ENCODE measurements at regions not wholly inside any gene's neighbourhood (a gene's known extent, or its start where the extent isn't known, plus 50 kb on each side); places are given as distances from the start of the nearest gene placed in this dataset.

DNA sequence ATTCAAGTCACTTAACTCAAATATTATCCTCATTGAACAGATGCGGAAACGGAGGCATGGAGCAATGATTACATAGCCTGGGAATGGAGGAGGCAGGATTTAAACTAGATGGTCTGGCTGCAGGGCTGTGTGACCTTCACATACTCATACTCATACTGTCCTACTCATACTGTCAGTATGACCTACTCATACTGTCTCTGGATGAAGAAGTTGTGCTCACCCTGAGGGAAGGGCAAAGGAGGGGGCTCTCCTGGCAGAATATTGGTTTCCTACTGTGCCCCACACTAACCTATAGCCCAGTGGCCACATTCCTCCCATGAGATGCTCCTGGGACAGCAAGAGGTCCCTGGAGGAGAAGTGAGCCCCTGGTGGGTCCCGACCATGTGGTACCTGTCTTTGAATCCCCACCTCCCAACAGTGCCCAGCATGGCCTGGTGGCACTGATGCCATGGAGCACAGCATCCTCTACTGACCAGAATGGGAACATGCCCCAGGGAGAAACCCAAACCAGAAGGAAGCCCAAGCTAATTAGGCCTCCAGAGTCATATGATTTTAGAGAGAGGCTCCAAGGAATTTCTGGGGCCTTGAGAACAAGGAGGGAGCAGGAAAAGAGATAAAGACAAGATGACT lies 197.3 kb upstream of the SDK2 start:
- TF ChIP-seq, protein P1, sequence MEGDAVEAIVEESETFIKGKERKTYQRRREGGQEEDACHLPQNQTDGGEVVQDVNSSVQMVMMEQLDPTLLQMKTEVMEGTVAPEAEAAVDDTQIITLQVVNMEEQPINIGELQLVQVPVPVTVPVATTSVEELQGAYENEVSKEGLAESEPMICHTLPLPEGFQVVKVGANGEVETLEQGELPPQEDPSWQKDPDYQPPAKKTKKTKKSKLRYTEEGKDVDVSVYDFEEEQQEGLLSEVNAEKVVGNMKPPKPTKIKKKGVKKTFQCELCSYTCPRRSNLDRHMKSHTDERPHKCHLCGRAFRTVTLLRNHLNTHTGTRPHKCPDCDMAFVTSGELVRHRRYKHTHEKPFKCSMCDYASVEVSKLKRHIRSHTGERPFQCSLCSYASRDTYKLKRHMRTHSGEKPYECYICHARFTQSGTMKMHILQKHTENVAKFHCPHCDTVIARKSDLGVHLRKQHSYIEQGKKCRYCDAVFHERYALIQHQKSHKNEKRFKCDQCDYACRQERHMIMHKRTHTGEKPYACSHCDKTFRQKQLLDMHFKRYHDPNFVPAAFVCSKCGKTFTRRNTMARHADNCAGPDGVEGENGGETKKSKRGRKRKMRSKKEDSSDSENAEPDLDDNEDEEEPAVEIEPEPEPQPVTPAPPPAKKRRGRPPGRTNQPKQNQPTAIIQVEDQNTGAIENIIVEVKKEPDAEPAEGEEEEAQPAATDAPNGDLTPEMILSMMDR (IDR thresholded peaks at IDR 0.05; ENCODE audit: low read depth, low read length): peak; percentile 45
- TF ChIP-seq MYC (IDR thresholded peaks at IDR 0.05; ENCODE audit: low read depth, low read length): no peak
- DNase-seq (ENCODE audit: low read depth): peak; percentile 10
- H3K4me3 ChIP-seq (ENCODE audit: low read depth, low read length): no peak overlapping the region

DNA sequence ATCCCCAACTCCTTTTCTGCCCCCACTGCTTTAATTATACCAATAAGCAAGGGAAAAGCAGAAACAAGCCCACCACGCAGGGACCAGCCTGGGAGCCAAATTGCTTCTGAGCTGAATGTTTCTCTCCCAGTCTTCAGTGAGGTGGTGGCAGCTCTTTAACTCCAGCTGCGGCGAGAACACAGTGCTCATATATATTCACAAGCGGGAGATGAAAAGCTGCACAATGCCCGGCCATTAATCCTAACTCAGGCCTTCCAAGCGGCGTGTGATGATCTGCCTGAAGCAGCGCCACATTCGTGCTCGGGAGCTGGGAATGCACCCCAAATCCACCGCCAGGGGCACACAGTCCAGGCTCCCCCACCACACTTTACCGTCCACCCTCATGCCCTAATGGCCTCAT lies 203.7 kb upstream of the SDK2 start:
- no peak for DNase-seq (ENCODE audit: low read depth)
- no peak overlapping the region for H3K4me3 ChIP-seq (ENCODE audit: low read depth, low read length)
- TF ChIP-seq POLR2A (IDR thresholded peaks at IDR 0.05; ENCODE audit: extremely low read depth, insufficient read length) (no peak), MYC (IDR thresholded peaks at IDR 0.05; ENCODE audit: low read depth, low read length) (no peak)
- TF ChIP-seq, protein P1 (IDR thresholded peaks at IDR 0.05; ENCODE audit: low read depth, low read length): no peak
- TF ChIP-seq, protein P2, sequence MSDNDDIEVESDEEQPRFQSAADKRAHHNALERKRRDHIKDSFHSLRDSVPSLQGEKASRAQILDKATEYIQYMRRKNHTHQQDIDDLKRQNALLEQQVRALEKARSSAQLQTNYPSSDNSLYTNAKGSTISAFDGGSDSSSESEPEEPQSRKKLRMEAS (IDR thresholded peaks at IDR 0.05; ENCODE audit: low read depth, low read length): no peak

DNA sequence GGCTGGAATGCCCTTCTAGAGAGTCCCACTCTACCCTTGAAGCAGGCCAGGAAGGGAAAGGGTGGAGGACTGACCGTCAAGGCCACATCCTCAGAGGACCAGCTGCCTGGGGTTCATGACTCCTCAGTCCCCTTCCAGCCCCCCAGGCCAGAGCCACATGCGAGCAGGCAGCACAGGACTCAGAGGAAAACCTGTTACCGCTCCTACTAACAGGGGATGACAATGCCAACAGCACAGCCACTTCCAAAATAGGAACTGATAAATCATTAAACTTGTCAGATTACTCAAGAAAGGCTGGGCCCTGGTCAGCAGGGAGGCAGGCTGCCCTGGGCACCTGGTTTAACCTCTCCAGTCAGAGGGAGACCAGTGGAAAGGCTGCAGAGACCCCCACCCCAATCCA lies 206.2 kb upstream of the SDK2 start:
- DNase-seq (ENCODE audit: low read depth): no peak
- H3K4me3 ChIP-seq (ENCODE audit: low read depth, low read length): no peak overlapping the region
- TF ChIP-seq, protein P1 (IDR thresholded peaks at IDR 0.05; ENCODE audit: low read depth, low read length): no peak
- TF ChIP-seq, protein P2 (IDR thresholded peaks at IDR 0.05; ENCODE audit: low read depth, low read length): no peak
- TF ChIP-seq MYC (IDR thresholded peaks at IDR 0.05; ENCODE audit: low read depth, low read length): no peak
- no peak for TF ChIP-seq POLR2A (IDR thresholded peaks at IDR 0.05; ENCODE audit: extremely low read depth, insufficient read length)

DNA sequence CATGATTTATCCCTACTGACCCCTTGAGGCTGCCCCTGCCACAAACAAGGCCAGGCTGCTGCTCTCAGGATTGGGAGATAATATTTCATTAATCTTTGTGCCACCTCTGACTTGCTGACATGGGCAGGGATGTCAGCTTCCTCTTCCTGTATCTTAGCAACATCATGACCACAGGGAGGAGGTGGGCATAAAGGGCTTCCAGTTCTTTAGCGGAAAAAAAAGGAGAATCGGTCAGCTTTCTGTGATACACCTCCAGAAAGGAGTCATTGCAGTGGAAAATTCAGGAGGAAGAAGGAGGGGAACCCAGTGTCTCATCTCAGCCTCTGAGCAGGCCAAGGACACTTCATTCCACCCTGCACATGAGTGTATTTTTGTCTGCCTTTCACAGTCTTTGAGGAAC lies 206.8 kb upstream of the SDK2 start:
- H3K4me3 ChIP-seq (ENCODE audit: low read depth, low read length): no peak overlapping the region
- TF ChIP-seq POLR2A (IDR thresholded peaks at IDR 0.05; ENCODE audit: extremely low read depth, insufficient read length) (no peak), MYC (IDR thresholded peaks at IDR 0.05; ENCODE audit: low read depth, low read length) (no peak)
- TF ChIP-seq, protein P2 (IDR thresholded peaks at IDR 0.05; ENCODE audit: low read depth, low read length): no peak
- TF ChIP-seq, protein P1 (IDR thresholded peaks at IDR 0.05; ENCODE audit: low read depth, low read length): no peak

DNA sequence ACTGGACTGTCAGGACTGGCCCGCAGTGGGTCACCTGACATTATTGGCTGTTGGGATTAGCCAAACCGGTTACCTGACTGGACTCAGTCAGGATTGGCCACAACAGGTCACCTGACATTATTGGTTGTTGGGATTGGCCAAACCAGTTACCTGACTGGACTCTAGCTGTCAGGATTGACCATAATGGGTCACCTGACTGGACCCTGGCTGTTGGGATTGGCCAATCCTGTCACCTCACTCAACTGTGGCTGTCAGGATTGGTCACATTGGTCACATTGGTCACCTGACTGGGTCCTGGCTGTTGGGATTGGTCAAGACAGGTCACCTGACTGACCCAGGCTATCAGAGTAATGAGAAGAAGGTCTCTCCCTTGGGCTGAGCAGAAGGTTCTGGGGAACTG lies 207.7 kb upstream of the SDK2 start:
- no peak for TF ChIP-seq MYC (IDR thresholded peaks at IDR 0.05; ENCODE audit: low read depth, low read length)
- TF ChIP-seq, protein P1 (IDR thresholded peaks at IDR 0.05; ENCODE audit: low read depth, low read length): no peak
- no peak for TF ChIP-seq POLR2A (IDR thresholded peaks at IDR 0.05; ENCODE audit: extremely low read depth, insufficient read length)
- TF ChIP-seq, protein P2 (IDR thresholded peaks at IDR 0.05; ENCODE audit: low read depth, low read length): no peak
- no peak overlapping the region for H3K4me3 ChIP-seq (ENCODE audit: low read depth, low read length)
- DNase-seq (ENCODE audit: low read depth): no peak

More for the DNA sequence above, 206.8 kb upstream of the SDK2 start:
- peak; percentile 21 for DNase-seq (ENCODE audit: low read depth)
